ENCODE measurements at regions not wholly inside any gene's neighbourhood (a gene's known extent, or its start where the extent isn't known, plus 50 kb on each side); places are given as distances from the start of the nearest gene placed in this dataset.

DNA sequence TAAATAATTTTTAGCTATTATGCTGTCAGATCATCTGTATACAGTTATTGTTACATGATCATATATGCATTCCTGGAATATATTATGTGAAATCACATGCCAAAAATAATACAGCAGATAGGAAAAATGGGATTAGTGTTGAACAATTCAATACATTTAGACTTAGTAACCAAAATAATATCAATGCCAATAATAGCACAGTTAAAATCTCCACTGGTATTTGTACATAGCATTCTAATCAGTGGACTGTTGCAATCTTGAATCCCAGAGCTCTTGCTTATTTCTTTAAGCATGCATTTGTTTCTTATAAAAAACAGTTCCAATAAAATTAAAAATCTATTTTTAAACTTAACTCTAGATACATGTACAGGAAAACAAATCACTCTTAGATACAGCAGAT, 2772.2 kb downstream of the PCDH9 start:
- H3K4me3 Mint-ChIP-seq: no peak overlapping the region
- no peak overlapping the region for H3K27ac Mint-ChIP-seq
- H3K27me3 Mint-ChIP-seq: no peaks in the 10 kb centered on the region
- H3K36me3 Mint-ChIP-seq: no peaks in the 10 kb centered on the region
- peaks cover 5% of the 10 kb centered on the region for H3K9me3 Mint-ChIP-seq (ENCODE audit: low read depth)
- no peaks in the 10 kb centered on the region for H3K4me1 Mint-ChIP-seq (ENCODE audit: low read depth)

DNA sequence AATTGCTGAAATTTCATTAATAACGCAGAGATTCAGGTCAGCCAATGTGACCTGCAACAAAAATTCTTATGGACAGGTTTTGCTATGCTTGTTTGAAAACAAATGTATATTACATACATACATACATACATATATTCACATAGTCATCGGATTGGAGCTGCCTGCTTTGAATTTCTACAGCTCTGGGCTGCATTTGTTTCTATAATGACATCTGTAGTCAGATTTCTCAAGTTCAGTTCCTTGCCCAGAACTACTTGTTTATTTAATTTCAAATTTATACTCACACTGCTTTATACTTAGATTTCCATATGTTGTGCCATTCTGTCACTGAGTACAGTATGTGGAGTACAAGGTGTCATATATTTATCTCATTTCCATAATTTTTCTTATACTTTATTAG, 2775.0 kb downstream of the PCDH9 start:
- no peaks in the 10 kb centered on the region for H3K4me1 Mint-ChIP-seq (ENCODE audit: low read depth)
- H3K9me3 Mint-ChIP-seq (ENCODE audit: low read depth): peaks cover 5% of the 10 kb centered on the region
- no peak overlapping the region for H3K27ac Mint-ChIP-seq
- no peak overlapping the region for H3K4me3 Mint-ChIP-seq
- H3K36me3 Mint-ChIP-seq: no peaks in the 10 kb centered on the region
- no peaks in the 10 kb centered on the region for H3K27me3 Mint-ChIP-seq

DNA sequence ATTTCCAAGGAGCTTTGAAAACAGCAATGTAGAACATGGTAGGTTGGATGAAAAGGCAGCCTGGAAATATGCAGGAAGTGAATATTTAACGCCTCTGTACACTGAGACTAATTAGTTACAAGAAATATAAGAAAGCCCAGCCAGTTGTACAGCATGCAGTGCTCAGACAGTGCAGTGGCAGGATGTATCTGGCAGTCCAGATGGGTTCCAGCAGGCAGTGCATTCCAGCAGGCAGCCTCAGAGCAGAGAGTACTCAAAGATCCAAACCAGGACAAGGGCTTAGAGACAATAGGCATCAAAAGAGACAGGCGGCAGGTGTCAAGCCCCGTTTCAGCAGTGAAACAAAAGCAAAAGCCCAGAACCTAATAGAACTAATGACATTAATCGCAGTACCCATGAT, 2776.3 kb downstream of the PCDH9 start:
- Mint-ChIP-seq H3K27me3 (no peaks in the 10 kb centered on the region), H3K27ac (no peak overlapping the region), H3K36me3 (no peaks in the 10 kb centered on the region), H3K4me3 (no peak overlapping the region), H3K4me1 (ENCODE audit: low read depth) (no peaks in the 10 kb centered on the region), H3K9me3 (ENCODE audit: low read depth) (no peaks in the 10 kb centered on the region)

DNA sequence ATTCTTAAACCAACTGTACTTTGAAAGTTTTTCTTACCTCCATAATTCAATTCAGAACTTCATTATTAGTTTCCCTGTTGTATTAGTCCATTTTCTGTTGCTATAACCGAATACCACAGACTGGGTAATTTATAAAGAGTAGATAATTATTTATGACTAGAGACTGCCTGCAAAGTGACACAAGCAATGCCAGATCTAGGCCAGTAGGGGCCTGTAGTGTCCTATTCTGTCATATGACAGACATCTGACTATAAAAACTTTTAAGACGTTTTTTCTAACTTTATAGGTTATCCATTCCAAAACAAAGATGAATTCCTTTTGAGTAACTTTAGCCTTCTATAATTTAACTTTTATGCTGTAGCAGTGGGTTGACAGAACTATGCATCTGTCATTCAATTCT, 2783.8 kb downstream of the PCDH9 start:
- Mint-ChIP-seq H3K27ac (no peak overlapping the region), H3K9me3 (ENCODE audit: low read depth) (no peaks in the 10 kb centered on the region), H3K36me3 (no peaks in the 10 kb centered on the region), H3K4me3 (no peak overlapping the region), H3K27me3 (no peaks in the 10 kb centered on the region), H3K4me1 (ENCODE audit: low read depth) (no peaks in the 10 kb centered on the region)

DNA sequence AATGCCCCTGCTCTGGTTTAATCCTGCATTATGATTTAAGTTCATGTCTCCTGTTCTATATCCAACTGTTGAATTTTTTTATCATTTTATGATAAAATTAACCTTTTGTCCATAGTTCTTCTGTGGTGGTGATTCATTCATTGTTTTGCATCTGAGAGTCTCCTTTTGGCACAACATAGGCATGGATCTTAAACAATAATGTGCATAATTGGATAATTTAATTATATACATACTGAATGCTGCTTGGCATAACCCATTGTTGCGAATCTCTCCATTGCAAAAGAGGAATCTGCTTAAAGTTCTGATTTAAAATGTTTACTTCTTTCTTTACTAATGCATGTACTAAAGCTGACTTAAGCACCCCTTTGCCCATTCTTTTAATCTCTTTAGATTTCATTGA, 2788.4 kb downstream of the PCDH9 start:
- Mint-ChIP-seq H3K4me3 (no peak overlapping the region), H3K4me1 (ENCODE audit: low read depth) (no peaks in the 10 kb centered on the region), H3K36me3 (no peaks in the 10 kb centered on the region), H3K27me3 (no peaks in the 10 kb centered on the region), H3K9me3 (ENCODE audit: low read depth) (no peaks in the 10 kb centered on the region), H3K27ac (no peak overlapping the region)

DNA sequence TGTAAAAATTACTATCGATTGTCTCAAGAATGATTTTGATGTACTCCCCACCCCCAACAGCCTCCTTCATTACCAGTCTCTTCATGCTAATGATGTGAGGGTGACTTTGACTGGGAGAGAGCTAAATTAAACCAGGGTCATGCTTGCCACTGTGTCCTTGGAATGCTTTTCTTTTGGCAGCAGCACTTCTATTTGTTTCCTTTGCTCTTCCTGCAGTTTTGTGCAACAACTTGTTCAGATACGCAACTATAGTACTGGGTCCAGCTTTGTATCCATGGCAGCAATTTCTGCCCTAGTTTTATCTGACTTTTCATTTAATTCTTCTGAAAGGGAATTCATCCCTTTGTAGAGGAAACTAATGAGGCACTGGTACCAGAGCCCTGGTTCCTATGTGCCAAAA, 2792.1 kb downstream of the PCDH9 start:
- no peaks in the 10 kb centered on the region for H3K27me3 Mint-ChIP-seq
- no peaks in the 10 kb centered on the region for H3K4me1 Mint-ChIP-seq (ENCODE audit: low read depth)
- no peaks in the 10 kb centered on the region for H3K9me3 Mint-ChIP-seq (ENCODE audit: low read depth)
- H3K4me3 Mint-ChIP-seq: no peak overlapping the region
- no peaks in the 10 kb centered on the region for H3K36me3 Mint-ChIP-seq
- H3K27ac Mint-ChIP-seq: no peak overlapping the region

DNA sequence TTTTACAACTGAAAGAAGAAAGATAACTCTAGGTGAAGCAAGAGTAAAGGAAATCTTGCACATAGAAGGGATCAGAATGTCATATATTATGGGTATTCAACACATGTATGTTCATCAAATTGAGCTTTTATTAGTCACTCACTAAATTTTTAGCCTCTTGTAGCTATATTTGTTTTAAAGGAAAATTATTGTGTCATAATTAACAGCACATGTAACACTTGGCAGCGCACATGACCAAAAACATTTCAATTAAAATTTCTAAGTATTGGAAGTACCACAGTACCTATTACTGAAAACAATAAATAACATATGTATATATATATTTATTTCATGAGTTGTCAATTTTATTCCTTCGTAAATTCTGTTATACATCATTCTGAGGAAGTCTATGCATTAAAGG, 2800.4 kb downstream of the PCDH9 start:
- Mint-ChIP-seq H3K27ac (no peak overlapping the region), H3K36me3 (no peaks in the 10 kb centered on the region), H3K27me3 (no peaks in the 10 kb centered on the region), H3K9me3 (ENCODE audit: low read depth) (no peaks in the 10 kb centered on the region), H3K4me1 (ENCODE audit: low read depth) (no peaks in the 10 kb centered on the region), H3K4me3 (no peak overlapping the region)

DNA sequence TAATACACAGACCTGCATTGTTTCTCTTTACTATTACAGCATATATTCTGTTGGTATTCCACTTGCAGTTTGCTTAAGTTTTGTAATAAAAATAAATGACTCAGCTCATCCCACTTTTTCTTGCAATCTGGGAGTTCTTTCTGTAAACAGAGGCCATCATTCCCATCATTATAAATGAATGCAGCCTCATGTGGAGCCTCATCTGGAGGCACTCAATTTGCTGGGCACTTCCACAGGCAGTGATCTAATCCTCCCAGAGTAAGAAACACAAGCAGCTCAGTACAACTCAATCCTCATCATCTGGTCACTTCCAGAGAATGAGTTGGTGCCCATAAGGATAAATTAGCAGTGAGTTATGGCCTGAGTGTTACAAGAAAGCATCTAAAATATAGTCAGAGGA, 2801.9 kb downstream of the PCDH9 start:
- Mint-ChIP-seq H3K36me3 (no peaks in the 10 kb centered on the region), H3K9me3 (ENCODE audit: low read depth) (no peaks in the 10 kb centered on the region), H3K27ac (no peak overlapping the region), H3K4me3 (no peak overlapping the region), H3K4me1 (ENCODE audit: low read depth) (no peaks in the 10 kb centered on the region), H3K27me3 (no peaks in the 10 kb centered on the region)

DNA sequence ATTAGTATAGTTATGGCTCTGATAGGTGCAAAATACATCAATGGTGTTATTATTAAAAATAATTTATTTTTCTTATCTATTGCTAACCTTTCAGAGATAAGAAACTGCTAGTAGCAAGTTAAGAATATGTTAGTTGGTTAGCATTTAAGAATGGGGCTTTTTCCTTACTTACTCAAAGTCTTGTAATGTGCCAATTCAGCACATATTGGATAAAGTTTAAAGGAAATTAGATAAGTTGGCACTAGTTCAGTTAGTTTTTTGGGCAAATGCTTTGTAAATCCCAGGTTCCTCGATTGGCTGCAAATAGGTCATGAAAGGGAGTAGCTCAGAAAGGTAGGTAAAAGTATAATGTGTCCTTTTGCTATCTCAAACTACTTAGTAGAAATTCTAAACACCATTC, 2806.7 kb downstream of the PCDH9 start:
- no peaks in the 10 kb centered on the region for H3K27me3 Mint-ChIP-seq
- no peaks in the 10 kb centered on the region for H3K36me3 Mint-ChIP-seq
- peaks cover 3% of the 10 kb centered on the region for H3K9me3 Mint-ChIP-seq (ENCODE audit: low read depth)
- no peak overlapping the region for H3K27ac Mint-ChIP-seq
- H3K4me1 Mint-ChIP-seq (ENCODE audit: low read depth): no peaks in the 10 kb centered on the region
- no peak overlapping the region for H3K4me3 Mint-ChIP-seq

DNA sequence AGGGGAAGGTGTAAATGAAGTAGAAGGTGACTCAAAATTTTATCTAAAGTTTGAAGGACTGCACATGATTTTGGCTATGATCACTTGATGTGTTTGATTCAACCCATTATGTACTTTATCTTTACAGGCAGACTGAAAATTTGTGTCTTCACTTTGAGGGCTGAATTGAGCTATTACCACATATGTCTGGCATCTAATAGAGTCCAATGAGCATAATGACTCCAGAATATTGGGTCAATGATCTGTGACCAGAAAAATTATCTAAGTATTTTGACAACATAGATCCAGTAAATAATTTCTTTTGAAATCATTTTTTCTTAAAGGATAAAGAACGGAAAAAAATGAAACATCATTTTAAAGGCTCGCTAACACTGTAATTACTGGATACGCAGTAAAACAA, 2810.0 kb downstream of the PCDH9 start:
- Mint-ChIP-seq H3K9me3 (ENCODE audit: low read depth) (peaks cover 3% of the 10 kb centered on the region), H3K27ac (no peak overlapping the region), H3K36me3 (no peaks in the 10 kb centered on the region), H3K4me3 (no peak overlapping the region), H3K4me1 (ENCODE audit: low read depth) (no peaks in the 10 kb centered on the region), H3K27me3 (no peaks in the 10 kb centered on the region)

DNA sequence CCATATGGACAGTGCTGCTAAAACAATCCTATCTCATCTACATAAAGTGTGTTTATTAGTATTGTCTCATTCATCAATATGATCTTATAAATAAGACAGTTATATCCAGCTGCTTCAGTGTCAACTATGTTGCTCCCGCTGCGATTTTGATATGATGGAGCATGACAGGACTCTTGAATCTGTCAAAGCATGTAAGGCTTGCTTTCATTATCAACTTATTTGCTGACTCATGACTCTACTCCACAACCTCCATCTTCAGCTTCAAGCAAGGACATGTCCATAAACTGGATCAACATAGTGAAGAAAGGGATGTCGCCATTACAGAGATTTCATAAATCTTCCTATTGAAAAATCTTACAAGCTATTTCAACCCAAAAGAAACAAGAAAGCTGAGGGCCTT, 2812.6 kb downstream of the PCDH9 start:
- no peaks in the 10 kb centered on the region for H3K27me3 Mint-ChIP-seq
- H3K27ac Mint-ChIP-seq: no peak overlapping the region
- H3K4me1 Mint-ChIP-seq (ENCODE audit: low read depth): no peaks in the 10 kb centered on the region
- H3K9me3 Mint-ChIP-seq (ENCODE audit: low read depth): peaks cover 3% of the 10 kb centered on the region
- H3K36me3 Mint-ChIP-seq: no peaks in the 10 kb centered on the region
- no peak overlapping the region for H3K4me3 Mint-ChIP-seq

DNA sequence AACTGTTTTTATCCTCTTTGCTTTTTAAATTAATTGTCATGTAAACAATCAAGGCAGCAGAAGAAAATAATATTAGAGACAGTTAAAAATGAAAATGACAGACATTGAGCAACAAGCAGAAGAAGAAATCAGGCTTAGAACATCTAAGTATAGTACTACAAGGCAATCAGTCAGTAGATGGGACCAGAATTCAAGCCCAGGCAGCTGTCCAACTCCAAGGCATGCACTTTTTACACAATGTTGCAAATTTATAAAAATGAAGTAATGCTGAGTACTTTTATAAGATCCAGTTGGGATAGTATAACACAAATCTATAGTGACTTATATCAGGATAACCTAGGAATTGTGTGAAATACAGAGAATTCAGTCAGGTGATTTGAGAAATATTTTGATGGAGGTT, 2815.8 kb downstream of the PCDH9 start:
- Mint-ChIP-seq H3K27ac (no peak overlapping the region), H3K9me3 (ENCODE audit: low read depth) (peaks cover under 1% of the 10 kb centered on the region), H3K36me3 (no peaks in the 10 kb centered on the region), H3K27me3 (no peaks in the 10 kb centered on the region), H3K4me3 (no peak overlapping the region), H3K4me1 (ENCODE audit: low read depth) (no peaks in the 10 kb centered on the region)

DNA sequence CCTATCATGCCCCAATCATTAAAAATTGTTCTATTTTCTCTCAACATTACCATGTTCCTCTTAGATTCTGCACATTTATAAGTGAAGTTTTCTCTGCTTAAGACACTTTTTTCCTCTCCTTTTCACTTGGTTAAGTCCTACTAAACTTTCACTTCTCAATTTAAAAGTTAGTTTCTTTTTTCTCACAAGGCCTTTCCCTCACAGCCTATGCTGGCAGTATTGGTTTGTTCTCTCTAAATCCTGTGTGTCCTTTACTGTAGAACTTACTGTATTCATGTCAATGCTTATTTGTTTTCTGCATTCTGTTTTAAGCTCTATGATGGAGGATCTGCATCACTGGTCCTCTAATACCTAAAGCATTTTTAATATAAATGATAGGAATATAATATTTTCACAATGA, 2816.6 kb downstream of the PCDH9 start:
- H3K36me3 Mint-ChIP-seq: no peaks in the 10 kb centered on the region
- no peaks in the 10 kb centered on the region for H3K9me3 Mint-ChIP-seq (ENCODE audit: low read depth)
- no peak overlapping the region for H3K4me3 Mint-ChIP-seq
- no peaks in the 10 kb centered on the region for H3K4me1 Mint-ChIP-seq (ENCODE audit: low read depth)
- H3K27me3 Mint-ChIP-seq: no peaks in the 10 kb centered on the region
- H3K27ac Mint-ChIP-seq: no peak overlapping the region

DNA sequence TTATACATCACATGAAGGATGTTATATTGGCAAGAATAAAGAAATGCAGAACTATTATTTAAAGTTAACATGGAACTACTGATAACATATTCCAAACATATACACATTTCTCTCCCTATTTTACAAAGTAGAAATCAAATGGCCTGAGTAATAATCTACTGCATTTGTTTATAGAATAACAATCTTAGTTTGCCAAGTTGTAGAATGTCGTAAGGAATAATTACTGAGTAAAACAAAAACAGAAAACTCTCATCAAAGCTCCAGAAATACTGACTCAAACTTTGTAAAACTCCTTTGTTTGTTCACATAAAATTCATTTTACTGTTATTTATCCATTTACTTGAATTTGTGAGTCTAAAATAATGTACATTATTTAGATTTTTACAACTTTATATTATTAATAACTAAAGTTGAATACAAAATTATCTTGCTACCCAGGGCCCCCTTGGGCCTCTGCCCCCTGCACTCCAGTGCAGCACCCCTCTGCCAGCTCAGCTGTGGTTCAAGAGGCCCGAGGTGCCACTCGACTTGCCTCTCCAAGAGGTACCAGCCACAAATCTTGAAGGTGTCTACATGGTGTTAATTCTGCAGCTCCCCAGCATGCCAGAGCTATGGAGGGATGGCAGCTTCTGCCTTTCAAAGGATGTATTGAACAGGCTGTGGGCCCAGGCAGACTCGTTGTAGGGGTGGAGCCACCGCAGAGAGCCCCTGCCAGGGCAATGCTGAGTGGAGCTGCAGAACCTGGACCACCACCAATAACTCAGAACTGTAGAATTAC, 2819.7 kb downstream of the PCDH9 start:
- H3K9me3 Mint-ChIP-seq (ENCODE audit: low read depth): no peaks in the 10 kb centered on the region
- H3K36me3 Mint-ChIP-seq: no peaks in the 10 kb centered on the region
- no peak overlapping the region for H3K4me3 Mint-ChIP-seq
- no peaks in the 10 kb centered on the region for H3K4me1 Mint-ChIP-seq (ENCODE audit: low read depth)
- no peak overlapping the region for H3K27ac Mint-ChIP-seq
- H3K27me3 Mint-ChIP-seq: no peaks in the 10 kb centered on the region

DNA sequence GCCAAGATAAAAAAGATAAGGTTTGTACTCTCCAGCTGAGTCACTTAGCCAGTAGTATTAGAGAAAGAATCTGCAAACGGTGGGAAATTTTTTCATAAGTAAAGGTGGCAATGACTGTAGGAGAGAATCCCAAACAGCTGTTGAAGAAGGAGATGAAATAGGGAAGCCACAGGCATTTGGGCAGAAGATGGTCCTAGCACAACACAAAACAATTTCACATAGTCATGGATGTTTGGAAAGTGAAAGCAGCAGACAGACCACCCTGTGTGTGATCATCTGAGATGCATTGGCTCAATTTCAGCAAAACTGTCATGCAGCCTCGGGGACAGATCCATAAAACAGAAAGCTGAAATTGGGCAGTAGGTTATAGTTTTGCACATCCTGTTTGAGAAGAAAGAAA, 2832.4 kb downstream of the PCDH9 start:
- H3K27ac Mint-ChIP-seq: no peak overlapping the region
- no peak overlapping the region for H3K4me3 Mint-ChIP-seq
- H3K9me3 Mint-ChIP-seq (ENCODE audit: low read depth): peaks cover 23% of the 10 kb centered on the region
- H3K4me1 Mint-ChIP-seq (ENCODE audit: low read depth): no peaks in the 10 kb centered on the region
- H3K36me3 Mint-ChIP-seq: no peaks in the 10 kb centered on the region
- H3K27me3 Mint-ChIP-seq: no peaks in the 10 kb centered on the region

DNA sequence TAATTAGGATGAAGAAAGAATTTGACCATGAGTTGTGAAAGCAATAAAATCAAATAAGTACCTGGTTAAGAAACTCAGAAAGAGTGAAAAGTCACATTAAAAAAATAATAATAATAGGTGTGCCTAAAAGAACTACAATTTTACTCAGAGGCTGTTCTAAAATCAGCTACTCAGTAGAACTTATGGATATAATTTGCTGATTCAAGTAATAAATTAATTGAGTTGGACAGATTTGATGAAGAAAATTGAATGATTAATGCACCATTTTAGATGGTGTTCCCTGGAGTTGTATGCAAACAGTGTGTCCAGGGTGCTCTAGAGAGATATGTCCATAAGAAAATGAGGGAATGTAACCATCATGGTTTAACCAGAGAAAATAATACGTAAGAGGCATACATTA, 2852.5 kb downstream of the PCDH9 start:
- no peak overlapping the region for H3K4me3 Mint-ChIP-seq
- H3K9me3 Mint-ChIP-seq (ENCODE audit: low read depth): peaks cover 11% of the 10 kb centered on the region
- no peaks in the 10 kb centered on the region for H3K27me3 Mint-ChIP-seq
- no peaks in the 10 kb centered on the region for H3K4me1 Mint-ChIP-seq (ENCODE audit: low read depth)
- no peaks in the 10 kb centered on the region for H3K36me3 Mint-ChIP-seq
- H3K27ac Mint-ChIP-seq: no peak overlapping the region
